ENCODE measurements at regions not wholly inside any gene's neighbourhood (a gene's known extent, or its start where the extent isn't known, plus 50 kb on each side); places are given as distances from the start of the nearest gene placed in this dataset.

DNA sequence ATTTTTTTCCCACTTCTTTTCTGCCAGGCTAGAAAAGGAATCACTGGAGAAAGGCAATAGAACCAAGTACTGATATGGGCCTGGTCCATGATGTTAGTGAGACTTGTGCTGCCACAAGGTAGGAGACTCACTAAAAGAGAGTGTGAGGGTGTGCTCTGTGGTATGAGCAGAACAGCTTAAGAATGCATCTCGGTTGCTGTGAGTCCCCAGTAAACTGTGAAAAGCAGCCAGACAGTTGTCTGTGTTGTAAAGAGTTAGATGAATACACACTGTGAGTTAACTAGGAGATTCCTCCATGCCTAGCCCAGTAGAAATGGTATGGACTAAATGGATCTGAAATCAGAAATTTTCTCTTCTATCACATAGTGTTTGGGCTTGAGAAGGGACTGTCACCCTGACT, 1177.3 kb upstream of the MIR17HG start:
- H3K27me3 Mint-ChIP-seq (ENCODE audit: unreplicated experiment): peaks cover 1% of the 10 kb centered on the region
- TF ChIP-seq, protein P1, sequence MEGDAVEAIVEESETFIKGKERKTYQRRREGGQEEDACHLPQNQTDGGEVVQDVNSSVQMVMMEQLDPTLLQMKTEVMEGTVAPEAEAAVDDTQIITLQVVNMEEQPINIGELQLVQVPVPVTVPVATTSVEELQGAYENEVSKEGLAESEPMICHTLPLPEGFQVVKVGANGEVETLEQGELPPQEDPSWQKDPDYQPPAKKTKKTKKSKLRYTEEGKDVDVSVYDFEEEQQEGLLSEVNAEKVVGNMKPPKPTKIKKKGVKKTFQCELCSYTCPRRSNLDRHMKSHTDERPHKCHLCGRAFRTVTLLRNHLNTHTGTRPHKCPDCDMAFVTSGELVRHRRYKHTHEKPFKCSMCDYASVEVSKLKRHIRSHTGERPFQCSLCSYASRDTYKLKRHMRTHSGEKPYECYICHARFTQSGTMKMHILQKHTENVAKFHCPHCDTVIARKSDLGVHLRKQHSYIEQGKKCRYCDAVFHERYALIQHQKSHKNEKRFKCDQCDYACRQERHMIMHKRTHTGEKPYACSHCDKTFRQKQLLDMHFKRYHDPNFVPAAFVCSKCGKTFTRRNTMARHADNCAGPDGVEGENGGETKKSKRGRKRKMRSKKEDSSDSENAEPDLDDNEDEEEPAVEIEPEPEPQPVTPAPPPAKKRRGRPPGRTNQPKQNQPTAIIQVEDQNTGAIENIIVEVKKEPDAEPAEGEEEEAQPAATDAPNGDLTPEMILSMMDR (IDR thresholded peaks at IDR 0.05; ENCODE audit: unreplicated experiment): no peak
- no peaks in the 10 kb centered on the region for H3K9me3 Mint-ChIP-seq (ENCODE audit: unreplicated experiment)
- no peak overlapping the region for H3K4me3 Mint-ChIP-seq (ENCODE audit: unreplicated experiment)
- H3K36me3 Mint-ChIP-seq (ENCODE audit: low read depth, unreplicated experiment): no peaks in the 10 kb centered on the region
- no peak for DNase-seq (ENCODE audit: low spot score)
- no peak overlapping the region for H3K27ac Mint-ChIP-seq (ENCODE audit: unreplicated experiment)
- H3K4me1 Mint-ChIP-seq (ENCODE audit: unreplicated experiment): no peaks in the 10 kb centered on the region

DNA sequence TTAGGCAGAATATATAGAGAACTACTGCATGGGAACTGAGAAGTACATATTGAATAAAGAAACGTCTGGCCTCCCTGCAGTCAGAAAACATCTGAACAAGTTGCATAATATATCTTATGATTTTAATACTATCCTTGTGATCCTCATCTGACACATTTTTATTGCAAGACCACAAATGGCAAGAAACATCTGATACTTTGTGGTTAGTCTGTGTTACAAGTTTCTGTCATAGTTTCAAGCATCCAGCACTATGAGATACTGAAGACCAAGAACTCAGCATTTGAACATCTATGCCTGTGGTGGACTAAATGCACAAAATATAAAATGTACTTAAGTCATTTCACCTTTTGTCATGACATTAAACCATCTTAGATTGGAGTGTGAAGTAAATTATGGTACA, 1175.8 kb upstream of the MIR17HG start:
- Mint-ChIP-seq H3K4me3 (ENCODE audit: unreplicated experiment) (no peak overlapping the region), H3K9me3 (ENCODE audit: unreplicated experiment) (no peaks in the 10 kb centered on the region), H3K36me3 (ENCODE audit: low read depth, unreplicated experiment) (no peaks in the 10 kb centered on the region), H3K27me3 (ENCODE audit: unreplicated experiment) (peaks cover 1% of the 10 kb centered on the region), H3K4me1 (ENCODE audit: unreplicated experiment) (no peaks in the 10 kb centered on the region), H3K27ac (ENCODE audit: unreplicated experiment) (no peak overlapping the region)
- DNase-seq (ENCODE audit: low spot score): no peak
- TF ChIP-seq, protein P1 (IDR thresholded peaks at IDR 0.05; ENCODE audit: unreplicated experiment): no peak

DNA sequence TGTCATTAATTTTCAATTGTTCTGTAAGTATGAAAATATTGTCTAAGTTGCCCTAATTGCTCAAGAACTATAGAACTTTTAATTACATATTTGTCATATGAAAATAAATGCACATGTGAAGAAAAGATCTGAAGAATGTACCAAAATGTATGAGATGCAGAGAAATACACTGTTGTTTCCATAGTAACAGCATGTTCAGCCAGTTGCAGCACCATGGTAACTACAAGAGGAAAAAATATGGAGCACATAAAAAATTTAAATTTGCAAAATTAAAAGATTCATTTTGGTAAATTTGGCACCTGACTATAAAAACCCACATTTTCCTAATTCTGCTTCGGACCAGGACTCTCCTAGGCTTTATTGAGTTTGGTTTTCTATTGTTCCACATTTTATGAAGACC, 1170.0 kb upstream of the MIR17HG start:
- Mint-ChIP-seq H3K4me1 (ENCODE audit: unreplicated experiment) (no peaks in the 10 kb centered on the region), H3K9me3 (ENCODE audit: unreplicated experiment) (no peaks in the 10 kb centered on the region), H3K27me3 (ENCODE audit: unreplicated experiment) (no peaks in the 10 kb centered on the region), H3K27ac (ENCODE audit: unreplicated experiment) (no peak overlapping the region), H3K36me3 (ENCODE audit: low read depth, unreplicated experiment) (no peaks in the 10 kb centered on the region), H3K4me3 (ENCODE audit: unreplicated experiment) (no peak overlapping the region)
- DNase-seq (ENCODE audit: low spot score): no peak
- TF ChIP-seq, protein P1 (IDR thresholded peaks at IDR 0.05; ENCODE audit: unreplicated experiment): no peak

- Mint-ChIP-seq H3K27ac (ENCODE audit: unreplicated experiment) (no peak overlapping the region), H3K27me3 (ENCODE audit: unreplicated experiment) (no peaks in the 10 kb centered on the region), H3K4me1 (ENCODE audit: unreplicated experiment) (no peaks in the 10 kb centered on the region), H3K36me3 (ENCODE audit: low read depth, unreplicated experiment) (no peaks in the 10 kb centered on the region), H3K9me3 (ENCODE audit: unreplicated experiment) (no peaks in the 10 kb centered on the region), H3K4me3 (ENCODE audit: unreplicated experiment) (no peak overlapping the region)
- TF ChIP-seq, protein P1 (IDR thresholded peaks at IDR 0.05; ENCODE audit: unreplicated experiment): no peak
- no peak for DNase-seq (ENCODE audit: low spot score)
Observed at GRCh38 chr13:90184355-90184754, 1163.1 kb upstream of the MIR17HG start.

- Mint-ChIP-seq H3K9me3 (ENCODE audit: unreplicated experiment) (no peaks in the 10 kb centered on the region), H3K36me3 (ENCODE audit: low read depth, unreplicated experiment) (no peaks in the 10 kb centered on the region), H3K27ac (ENCODE audit: unreplicated experiment) (no peak overlapping the region), H3K4me1 (ENCODE audit: unreplicated experiment) (no peaks in the 10 kb centered on the region), H3K27me3 (ENCODE audit: unreplicated experiment) (no peaks in the 10 kb centered on the region), H3K4me3 (ENCODE audit: unreplicated experiment) (no peak overlapping the region)
- DNase-seq (ENCODE audit: low spot score): no peak
- TF ChIP-seq, protein P1 (IDR thresholded peaks at IDR 0.05; ENCODE audit: unreplicated experiment): no peak
Observed at GRCh38 chr13:90185734-90186133, 1161.8 kb upstream of the MIR17HG start.
